HEK293 (cell line): ENCODE measurements at regions not wholly inside any gene's neighbourhood (a gene's known extent, or its start where the extent isn't known, plus 50 kb on each side); places are given as distances from the start of the nearest gene placed in this dataset.
"Not testable (repeated sequence)": the region's sequence is repeated elsewhere in the genome, so short reads cannot be mapped to it uniquely, and the experiment has no call there.

Source experiments
- FEZF1 ChIP-seq: fragments of 450-650 bp; formaldehyde crosslinking; IDR thresholded peaks from 2 replicates; pipeline ENCODE4 v1.5.1; 2016; ENCODE audit warnings: missing biosample characterization, missing genetic modification characterization
- TF ChIP-seq, protein P1 (sequence below): sonication (generic); formaldehyde crosslinking; IDR thresholded peaks from 2 replicates; pipeline ENCODE4 v1.8.1; 2022; ENCODE audit warnings: mild to moderate bottlenecking, moderate library complexity, missing genetic modification reagents

DNA sequence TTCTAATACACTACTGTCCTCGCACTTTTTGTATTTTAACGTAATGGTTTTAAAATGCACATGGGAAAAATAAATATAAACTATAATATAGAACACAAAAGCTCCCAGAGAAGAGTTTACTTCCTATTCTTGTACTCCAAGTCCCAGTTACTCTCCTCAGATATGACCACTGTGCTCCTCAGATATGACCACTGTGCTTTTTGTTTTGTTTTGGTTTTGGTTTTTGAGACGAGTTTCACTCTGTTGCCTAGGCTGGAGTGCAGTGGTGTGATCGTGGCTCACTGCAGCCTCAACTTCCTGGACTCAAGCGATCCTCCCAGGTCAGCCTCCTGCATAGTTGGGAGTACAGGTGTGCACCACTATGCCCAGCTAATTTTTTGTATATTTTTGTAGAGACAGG is 76.8 kb upstream of the NBPF11 start:
- not testable (repeated sequence) for TF ChIP-seq FEZF1
- TF ChIP-seq, protein P1, sequence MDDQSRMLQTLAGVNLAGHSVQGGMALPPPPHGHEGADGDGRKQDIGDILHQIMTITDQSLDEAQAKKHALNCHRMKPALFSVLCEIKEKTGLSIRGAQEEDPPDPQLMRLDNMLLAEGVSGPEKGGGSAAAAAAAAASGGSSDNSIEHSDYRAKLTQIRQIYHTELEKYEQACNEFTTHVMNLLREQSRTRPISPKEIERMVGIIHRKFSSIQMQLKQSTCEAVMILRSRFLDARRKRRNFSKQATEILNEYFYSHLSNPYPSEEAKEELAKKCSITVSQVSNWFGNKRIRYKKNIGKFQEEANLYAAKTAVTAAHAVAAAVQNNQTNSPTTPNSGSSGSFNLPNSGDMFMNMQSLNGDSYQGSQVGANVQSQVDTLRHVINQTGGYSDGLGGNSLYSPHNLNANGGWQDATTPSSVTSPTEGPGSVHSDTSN (CRISPR knock-in tag): not testable (repeated sequence)
